Neural crest cell (in vitro differentiated cells): ENCODE measurements at regions not wholly inside any gene's neighbourhood (a gene's known extent, or its start where the extent isn't known, plus 50 kb on each side); places are given as distances from the start of the nearest gene placed in this dataset.

ENCODE experiments used
- DNase-seq: peaks from one replicate; pipeline ENCODE4 v3.0.0; 2021; ENCODE audit warnings: low read depth, mixed read lengths, low spot score
- H3K27ac Mint-ChIP-seq: one replicate; pipeline ENCODE4 v1.8.0; 2021; ENCODE audit warnings: mild to moderate bottlenecking, mixed read lengths; ENCODE audit not compliant: unreplicated experiment
- H3K27me3 Mint-ChIP-seq: 2 replicates; pipeline ENCODE4 v1.8.0; 2021; ENCODE audit warnings: low read depth, mild to moderate bottlenecking, mixed read lengths
- H3K36me3 Mint-ChIP-seq: 2 replicates; pipeline ENCODE4 v1.8.0; 2021; ENCODE audit warnings: low read depth, mild to moderate bottlenecking, mixed read lengths
- H3K4me1 Mint-ChIP-seq: 2 replicates; pipeline ENCODE4 v1.8.0; 2021; ENCODE audit warnings: mixed read lengths
- H3K4me3 Mint-ChIP-seq: one replicate; pipeline ENCODE4 v1.8.0; 2021; ENCODE audit warnings: mild to moderate bottlenecking, mixed read lengths
- H3K9me3 Mint-ChIP-seq: 2 replicates; pipeline ENCODE4 v1.8.0; 2021; ENCODE audit warnings: mixed read lengths
- CTCF ChIP-seq: fragments of 200-600 bp; sonication (generic); conservative IDR thresholded peaks from 2 replicates; pipeline ENCODE4 v1.5.0; 2021; ENCODE audit warnings: antibody characterized with exemption, mild to moderate bottlenecking

GRCh38 chr4:81737865-81738559, 266.3 kb upstream of the RASGEF1B start:
- no peak overlapping the region for H3K4me3 Mint-ChIP-seq
- H3K27ac Mint-ChIP-seq, result no peak overlapping the region
- DNase-seq, result no peak
- H3K27me3 Mint-ChIP-seq, result no peaks in the 10 kb centered on the region
- peaks cover 6% of the 10 kb centered on the region for H3K4me1 Mint-ChIP-seq
- no peak for TF ChIP-seq CTCF
- H3K9me3 Mint-ChIP-seq, result peaks cover 5% of the 10 kb centered on the region
- H3K36me3 Mint-ChIP-seq, result no peaks in the 10 kb centered on the region

- Mint-ChIP-seq H3K9me3 (peaks cover 5% of the 10 kb centered on the region), H3K27ac (no peak overlapping the region), H3K4me1 (peaks cover 6% of the 10 kb centered on the region), H3K4me3 (no peak overlapping the region), H3K27me3 (no peaks in the 10 kb centered on the region), H3K36me3 (no peaks in the 10 kb centered on the region)
- no peak for DNase-seq
- no peak for TF ChIP-seq CTCF
Measured at GRCh38 chr4:81736324-81736723, 264.6 kb upstream of the RASGEF1B start.

GRCh38 chr4:81732980-81733379, 261.3 kb upstream of the RASGEF1B start:
- TF ChIP-seq CTCF, result no peak
- Mint-ChIP-seq H3K9me3 (peaks cover 4% of the 10 kb centered on the region), H3K4me1 (no peaks in the 10 kb centered on the region), H3K36me3 (no peaks in the 10 kb centered on the region), H3K4me3 (no peak overlapping the region), H3K27me3 (no peaks in the 10 kb centered on the region), H3K27ac (no peak overlapping the region)
- DNase-seq, result no peak

GRCh38 chr4:81724925-81725329, 253.2 kb upstream of the RASGEF1B start:
- Mint-ChIP-seq H3K4me1 (peaks cover 14% of the 10 kb centered on the region), H3K4me3 (no peak overlapping the region), H3K27ac (no peak overlapping the region), H3K9me3 (peaks cover 4% of the 10 kb centered on the region), H3K36me3 (no peaks in the 10 kb centered on the region), H3K27me3 (no peaks in the 10 kb centered on the region)
- TF ChIP-seq CTCF, result no peak
- no peak for DNase-seq

GRCh38 chr4:81723927-81724587, 252.3 kb upstream of the RASGEF1B start:
- Mint-ChIP-seq H3K4me3 (no peak overlapping the region), H3K27ac (no peak overlapping the region), H3K27me3 (no peaks in the 10 kb centered on the region), H3K4me1 (peaks cover 14% of the 10 kb centered on the region), H3K9me3 (peaks cover 4% of the 10 kb centered on the region), H3K36me3 (no peaks in the 10 kb centered on the region)
- no peak for TF ChIP-seq CTCF
- no peak for DNase-seq
